ENCODE measurements at regions not wholly inside any gene's neighbourhood (a gene's known extent, or its start where the extent isn't known, plus 50 kb on each side); places are given as distances from the start of the nearest gene placed in this dataset.

GRCh38 chr1:220356981-220357850, 85.0 kb upstream of the RAB3GAP2 start:
- TF ChIP-seq EZH2 (IDR thresholded peaks at IDR 0.05; ENCODE audit: borderline replicate concordance, low read depth, low read length, severe bottlenecking): no peak
- TF ChIP-seq, protein P1, sequence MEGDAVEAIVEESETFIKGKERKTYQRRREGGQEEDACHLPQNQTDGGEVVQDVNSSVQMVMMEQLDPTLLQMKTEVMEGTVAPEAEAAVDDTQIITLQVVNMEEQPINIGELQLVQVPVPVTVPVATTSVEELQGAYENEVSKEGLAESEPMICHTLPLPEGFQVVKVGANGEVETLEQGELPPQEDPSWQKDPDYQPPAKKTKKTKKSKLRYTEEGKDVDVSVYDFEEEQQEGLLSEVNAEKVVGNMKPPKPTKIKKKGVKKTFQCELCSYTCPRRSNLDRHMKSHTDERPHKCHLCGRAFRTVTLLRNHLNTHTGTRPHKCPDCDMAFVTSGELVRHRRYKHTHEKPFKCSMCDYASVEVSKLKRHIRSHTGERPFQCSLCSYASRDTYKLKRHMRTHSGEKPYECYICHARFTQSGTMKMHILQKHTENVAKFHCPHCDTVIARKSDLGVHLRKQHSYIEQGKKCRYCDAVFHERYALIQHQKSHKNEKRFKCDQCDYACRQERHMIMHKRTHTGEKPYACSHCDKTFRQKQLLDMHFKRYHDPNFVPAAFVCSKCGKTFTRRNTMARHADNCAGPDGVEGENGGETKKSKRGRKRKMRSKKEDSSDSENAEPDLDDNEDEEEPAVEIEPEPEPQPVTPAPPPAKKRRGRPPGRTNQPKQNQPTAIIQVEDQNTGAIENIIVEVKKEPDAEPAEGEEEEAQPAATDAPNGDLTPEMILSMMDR (IDR thresholded peaks at IDR 0.05; ENCODE audit: borderline replicate concordance, extremely low read depth, low read length, poor library complexity, severe bottlenecking): no peak
